ENCODE measurements at regions not wholly inside any gene's neighbourhood (a gene's known extent, or its start where the extent isn't known, plus 50 kb on each side); places are given as distances from the start of the nearest gene placed in this dataset.

- Histone ChIP-seq H3K9ac (ENCODE audit: control insufficient read depth, extremely low read depth, insufficient read depth, low read length) (no peak overlapping the region), H2AFZ (ENCODE audit: control insufficient read depth, low read length) (no peak overlapping the region), H3K4me3 (ENCODE audit: control insufficient read depth in 2 of 3, extremely low read depth in 1 of 3, insufficient read depth in 2 of 3, low read depth in 1 of 3, low read length in 3 of 3) (no peak overlapping the region), H3K27me3 (ENCODE audit: control insufficient read depth, extremely low read depth, insufficient read depth, low read length) (no peaks in the 10 kb centered on the region), H3K4me2 (ENCODE audit: control insufficient read depth, extremely low read depth, insufficient read depth, low read depth, low read length) (no peak overlapping the region), H3K27ac (ENCODE audit: control insufficient read depth, insufficient read depth, low read length) (no peak overlapping the region), H3K9me1 (ENCODE audit: control insufficient read depth, extremely low read depth, insufficient read depth, low read length) (no peaks in the 10 kb centered on the region), H3K36me3 (ENCODE audit: control insufficient read depth in 2 of 2, extremely low read depth in 1 of 2, insufficient read depth in 2 of 2, low read length in 2 of 2) (no peaks in the 10 kb centered on the region), H4K20me1 (ENCODE audit: control insufficient read depth, extremely low read depth, insufficient read depth, low read length) (no peaks in the 10 kb centered on the region), H3K9me3 (ENCODE audit: control insufficient read depth, low read depth, low read length) (no peaks in the 10 kb centered on the region), H3K4me1 (ENCODE audit: control insufficient read depth, extremely low read depth, insufficient read depth, low read length) (no peaks in the 10 kb centered on the region), H3K79me2 (ENCODE audit: control insufficient read depth, insufficient read depth, low read length) (no peaks in the 10 kb centered on the region)
- no peak for TF ChIP-seq EZH2 (IDR thresholded peaks at IDR 0.05; ENCODE audit: low read length)
- TF ChIP-seq CTCF (optimal IDR thresholded peaks at IDR 0.05 in 1 of 3, IDR thresholded peaks at IDR 0.05 in 1 of 3, conservative IDR thresholded peaks at IDR 0.05 in 1 of 3; ENCODE audit: extremely low read depth in 1 of 3, insufficient read depth in 2 of 3, low read length in 3 of 3) = no peak
- dilution Hi-C loops (cut with MboI; ENCODE audit: extremely low pct_ligation_motif_present, low sequenced_read_pairs) = no loop called here
- FAIRE-seq = no peak
- no peak for DNase-seq (ENCODE audit: low read depth, low spot score)
These were observed 1202.4 kb upstream of the SEMA6A start for GRCh38 chr5:117776977-117777376.

- TF ChIP-seq CTCF (optimal IDR thresholded peaks at IDR 0.05 in 1 of 3, IDR thresholded peaks at IDR 0.05 in 1 of 3, conservative IDR thresholded peaks at IDR 0.05 in 1 of 3; ENCODE audit: extremely low read depth in 1 of 3, insufficient read depth in 2 of 3, low read length in 3 of 3) (no peak), EZH2 (IDR thresholded peaks at IDR 0.05; ENCODE audit: low read length) (no peak)
- H3K9me3 ChIP-seq (ENCODE audit: control insufficient read depth, low read depth, low read length) = no peaks in the 10 kb centered on the region
- H3K79me2 ChIP-seq (ENCODE audit: control insufficient read depth, insufficient read depth, low read length) = no peaks in the 10 kb centered on the region
- DNase-seq (ENCODE audit: low read depth, low spot score) (no peak), FAIRE-seq (no peak)
- H3K9ac ChIP-seq (ENCODE audit: control insufficient read depth, extremely low read depth, insufficient read depth, low read length) = no peak overlapping the region
- no peak overlapping the region for H2AFZ ChIP-seq (ENCODE audit: control insufficient read depth, low read length)
- no peaks in the 10 kb centered on the region for H3K4me1 ChIP-seq (ENCODE audit: control insufficient read depth, extremely low read depth, insufficient read depth, low read length)
- dilution Hi-C loops (cut with MboI; ENCODE audit: extremely low pct_ligation_motif_present, low sequenced_read_pairs) = no loop called here
- no peaks in the 10 kb centered on the region for H3K27me3 ChIP-seq (ENCODE audit: control insufficient read depth, extremely low read depth, insufficient read depth, low read length)
- no peaks in the 10 kb centered on the region for H4K20me1 ChIP-seq (ENCODE audit: control insufficient read depth, extremely low read depth, insufficient read depth, low read length)
- H3K27ac ChIP-seq (ENCODE audit: control insufficient read depth, insufficient read depth, low read length) = no peak overlapping the region
- no peak overlapping the region for H3K4me3 ChIP-seq (ENCODE audit: control insufficient read depth in 2 of 3, extremely low read depth in 1 of 3, insufficient read depth in 2 of 3, low read depth in 1 of 3, low read length in 3 of 3)
- H3K4me2 ChIP-seq (ENCODE audit: control insufficient read depth, extremely low read depth, insufficient read depth, low read depth, low read length) = no peak overlapping the region
- no peaks in the 10 kb centered on the region for H3K36me3 ChIP-seq (ENCODE audit: control insufficient read depth in 2 of 2, extremely low read depth in 1 of 2, insufficient read depth in 2 of 2, low read length in 2 of 2)
- H3K9me1 ChIP-seq (ENCODE audit: control insufficient read depth, extremely low read depth, insufficient read depth, low read length) = no peaks in the 10 kb centered on the region
These were observed 1195.3 kb upstream of the SEMA6A start for GRCh38 chr5:117769877-117770276.

Measured in keratinocyte (primary cell).